OCI-LY1 (cell line): ENCODE measurements at regions not wholly inside any gene's neighbourhood (a gene's known extent, or its start where the extent isn't known, plus 50 kb on each side); places are given as distances from the start of the nearest gene placed in this dataset.

Experiments used
- H2AFZ ChIP-seq: fragments of 200-600 bp; sonication (generic), shearing (Covaris generic); 2 replicates; pipeline ENCODE4 v1.6.0; 2014; ENCODE audit warnings: antibody characterized with exemption, mild to moderate bottlenecking, low read length
- H3F3A ChIP-seq: fragments of 200-600 bp; sonication (generic), shearing (Covaris generic); 2 replicates; pipeline ENCODE4 v1.6.0; 2014; ENCODE audit warnings: mild to moderate bottlenecking, antibody characterized with exemption, low read length, moderate library complexity; ENCODE audit not compliant: insufficient read depth
- H3K27ac ChIP-seq: fragments of 200-600 bp; sonication (generic); 2 replicates; pipeline ENCODE4 v1.5.1; 2014; ENCODE audit warnings: low read length, mixed run types, mild to moderate bottlenecking, low read depth; ENCODE audit not compliant: poor library complexity, severe bottlenecking
- H3K27me3 ChIP-seq: fragments of 200-600 bp; sonication (generic); 2 replicates; pipeline ENCODE4 v1.6.0; 2014; ENCODE audit warnings: antibody characterized with exemption, mild to moderate bottlenecking, low read length, moderate library complexity; ENCODE audit not compliant: insufficient read depth
- H3K36me3 ChIP-seq: fragments of 200-600 bp; sonication (generic); 2 replicates; pipeline ENCODE4 v1.6.1; 2014; ENCODE audit warnings: mild to moderate bottlenecking, antibody characterized with exemption, low read length, moderate library complexity, mixed read lengths; ENCODE audit not compliant: insufficient read depth
- H3K4me1 ChIP-seq: fragments of 200-600 bp; sonication (generic); 2 replicates; pipeline ENCODE4 v1.5.1; 2014; ENCODE audit warnings: mild to moderate bottlenecking, low read length, moderate library complexity; ENCODE audit not compliant: insufficient read depth, severe bottlenecking
- H3K4me2 ChIP-seq: fragments of 200-600 bp; sonication (generic), shearing (Covaris generic); 2 replicates; pipeline ENCODE4 v1.6.1; 2014; ENCODE audit warnings: low read length
- H3K4me3 ChIP-seq: fragments of 200-600 bp; sonication (generic); 2 replicates; pipeline ENCODE4 v1.5.1; 2014; ENCODE audit warnings: low read length, low read depth, mild to moderate bottlenecking, mixed read lengths; ENCODE audit not compliant: poor library complexity, severe bottlenecking
- H3K79me2 ChIP-seq: fragments of 200-600 bp; shearing (Covaris generic); 2 replicates; pipeline ENCODE4 v1.6.1; 2016; ENCODE audit warnings: mixed run types, low read length, mixed read lengths; ENCODE audit not compliant: insufficient read depth
- H3K9ac ChIP-seq: fragments of 200-600 bp; sonication (generic), shearing (Covaris generic); 2 replicates; pipeline ENCODE4 v1.6.1; 2014; ENCODE audit warnings: mild to moderate bottlenecking, low read length, mixed read lengths
- H3K9me2 ChIP-seq: fragments of 200-600 bp; sonication (generic), shearing (Covaris generic); 2 replicates; pipeline ENCODE4 v1.6.1; 2014; ENCODE audit warnings: low read depth, mild to moderate bottlenecking, low read length, mixed read lengths
- H3K9me3 ChIP-seq: fragments of 200-600 bp; shearing (Covaris generic); 2 replicates; pipeline ENCODE4 v1.6.1; 2014; ENCODE audit warnings: low read length, mixed read lengths
- H4K20me1 ChIP-seq: fragments of 200-600 bp; sonication (generic), shearing (Covaris generic); 2 replicates; pipeline ENCODE4 v1.6.0; 2016; ENCODE audit warnings: mild to moderate bottlenecking, low read length; ENCODE audit not compliant: insufficient read depth
- EZH2 ChIP-seq: fragments of 200-600 bp; sonication (generic), shearing (Covaris generic); IDR thresholded peaks from 2 replicates; pipeline ENCODE4 v1.8.0; 2017; ENCODE audit warnings: borderline replicate concordance, mixed run types, mild to moderate bottlenecking, antibody characterized with exemption, low read length, moderate library complexity, mixed read lengths
- TF ChIP-seq, protein P1 (sequence below): fragments of 200-600 bp; sonication (generic), shearing (Covaris generic); IDR thresholded peaks from 2 replicates; pipeline ENCODE4 v1.5.1; 2017; ENCODE audit warnings: mild to moderate bottlenecking, antibody characterized with exemption, low read length, moderate library complexity, mixed read lengths

GRCh38 chr20:20872428-20872827, 160.0 kb upstream of the RALGAPA2 start:
- no peaks in the 10 kb centered on the region for H3K79me2 ChIP-seq
- H3K9me3 ChIP-seq, result no peaks in the 10 kb centered on the region
- H3F3A ChIP-seq, result no peaks in the 10 kb centered on the region
- no peaks in the 10 kb centered on the region for H3K4me1 ChIP-seq
- TF ChIP-seq, protein P1, sequence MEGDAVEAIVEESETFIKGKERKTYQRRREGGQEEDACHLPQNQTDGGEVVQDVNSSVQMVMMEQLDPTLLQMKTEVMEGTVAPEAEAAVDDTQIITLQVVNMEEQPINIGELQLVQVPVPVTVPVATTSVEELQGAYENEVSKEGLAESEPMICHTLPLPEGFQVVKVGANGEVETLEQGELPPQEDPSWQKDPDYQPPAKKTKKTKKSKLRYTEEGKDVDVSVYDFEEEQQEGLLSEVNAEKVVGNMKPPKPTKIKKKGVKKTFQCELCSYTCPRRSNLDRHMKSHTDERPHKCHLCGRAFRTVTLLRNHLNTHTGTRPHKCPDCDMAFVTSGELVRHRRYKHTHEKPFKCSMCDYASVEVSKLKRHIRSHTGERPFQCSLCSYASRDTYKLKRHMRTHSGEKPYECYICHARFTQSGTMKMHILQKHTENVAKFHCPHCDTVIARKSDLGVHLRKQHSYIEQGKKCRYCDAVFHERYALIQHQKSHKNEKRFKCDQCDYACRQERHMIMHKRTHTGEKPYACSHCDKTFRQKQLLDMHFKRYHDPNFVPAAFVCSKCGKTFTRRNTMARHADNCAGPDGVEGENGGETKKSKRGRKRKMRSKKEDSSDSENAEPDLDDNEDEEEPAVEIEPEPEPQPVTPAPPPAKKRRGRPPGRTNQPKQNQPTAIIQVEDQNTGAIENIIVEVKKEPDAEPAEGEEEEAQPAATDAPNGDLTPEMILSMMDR, result no peak
- TF ChIP-seq EZH2, result no peak
- no peak overlapping the region for H3K9ac ChIP-seq
- H3K36me3 ChIP-seq, result no peaks in the 10 kb centered on the region
- H3K4me2 ChIP-seq, result no peak overlapping the region
- H3K27ac ChIP-seq, result no peak overlapping the region
- no peak overlapping the region for H3K4me3 ChIP-seq
- H3K27me3 ChIP-seq, result no peaks in the 10 kb centered on the region
- H4K20me1 ChIP-seq, result no peaks in the 10 kb centered on the region
- H2AFZ ChIP-seq, result no peak overlapping the region
- no peaks in the 10 kb centered on the region for H3K9me2 ChIP-seq

GRCh38 chr20:20869161-20869775, 156.8 kb upstream of the RALGAPA2 start:
- Histone ChIP-seq H3K27ac (no peak overlapping the region), H2AFZ (no peak overlapping the region), H3K4me3 (no peak overlapping the region), H3K36me3 (no peaks in the 10 kb centered on the region), H3K9ac (no peak overlapping the region), H4K20me1 (no peaks in the 10 kb centered on the region), H3K4me2 (no peak overlapping the region), H3K9me2 (no peaks in the 10 kb centered on the region), H3K27me3 (no peaks in the 10 kb centered on the region), H3K79me2 (no peaks in the 10 kb centered on the region), H3K9me3 (no peaks in the 10 kb centered on the region), H3F3A (no peaks in the 10 kb centered on the region), H3K4me1 (no peaks in the 10 kb centered on the region)
- TF ChIP-seq EZH2, result no peak
- TF ChIP-seq, protein P1, result no peak

- Histone ChIP-seq H2AFZ (no peak overlapping the region), H3K4me1 (no peaks in the 10 kb centered on the region), H3K9me2 (no peaks in the 10 kb centered on the region), H3F3A (no peaks in the 10 kb centered on the region), H4K20me1 (no peaks in the 10 kb centered on the region), H3K79me2 (no peaks in the 10 kb centered on the region), H3K4me2 (no peak overlapping the region), H3K36me3 (no peaks in the 10 kb centered on the region), H3K4me3 (no peak overlapping the region), H3K9ac (no peak overlapping the region), H3K27ac (no peak overlapping the region), H3K27me3 (no peaks in the 10 kb centered on the region), H3K9me3 (no peaks in the 10 kb centered on the region)
- no peak for TF ChIP-seq EZH2
- TF ChIP-seq, protein P1, result peak; percentile 14; the same call in 1 of the 2 replicates
Observed at GRCh38 chr20:20864351-20865096, 152.1 kb upstream of the RALGAPA2 start.
